ENCODE measurements at regions not wholly inside any gene's neighbourhood (a gene's known extent, or its start where the extent isn't known, plus 50 kb on each side); places are given as distances from the start of the nearest gene placed in this dataset.

GRCh38 chr16:66298571-66299120 is 67.8 kb upstream of the CDH5 start:
- DNase-seq (ENCODE audit: low read depth) = no peak
- Histone ChIP-seq H3K4me3 (ENCODE audit: low read depth, low read length) (no peak overlapping the region), H3K36me3 (ENCODE audit: control insufficient read depth, insufficient read depth, low read length) (no peaks in the 10 kb centered on the region), H3K27me3 (ENCODE audit: control insufficient read depth, insufficient read depth, low read length) (peaks cover 16% of the 10 kb centered on the region)
- ChIA-PET POLR2A (no interaction called here), CTCF (no interaction called here)
- no peak for TF ChIP-seq CTCF (IDR thresholded peaks at IDR 0.05; ENCODE audit: insufficient read depth, low read depth, low read length)

GRCh38 chr16:66298006-66298405 is 68.5 kb upstream of the CDH5 start:
- CTCF ChIA-PET = no interaction called here

GRCh38 chr16:66296591-66296990 is 69.9 kb upstream of the CDH5 start:
- Histone ChIP-seq H3K36me3 (ENCODE audit: control insufficient read depth, insufficient read depth, low read length) (no peaks in the 10 kb centered on the region), H3K4me3 (ENCODE audit: low read depth, low read length) (no peak overlapping the region), H3K27me3 (ENCODE audit: control insufficient read depth, insufficient read depth, low read length) (peaks cover 18% of the 10 kb centered on the region)
- TF ChIP-seq CTCF (IDR thresholded peaks at IDR 0.05; ENCODE audit: insufficient read depth, low read depth, low read length) = no peak
- ChIA-PET CTCF (no interaction called here), POLR2A (no interaction called here)
- no peak for DNase-seq (ENCODE audit: low read depth)

More at GRCh38 chr16:66298006-66298405, 68.5 kb upstream of the CDH5 start:
- DNase-seq (ENCODE audit: low read depth) = no peak
- POLR2A ChIA-PET = no interaction called here
- no peak overlapping the region for H3K4me3 ChIP-seq (ENCODE audit: low read depth, low read length)
- TF ChIP-seq CTCF (IDR thresholded peaks at IDR 0.05; ENCODE audit: insufficient read depth, low read depth, low read length) = no peak
- peaks cover 18% of the 10 kb centered on the region for H3K27me3 ChIP-seq (ENCODE audit: control insufficient read depth, insufficient read depth, low read length)
- H3K36me3 ChIP-seq (ENCODE audit: control insufficient read depth, insufficient read depth, low read length) = no peaks in the 10 kb centered on the region

- peaks cover 18% of the 10 kb centered on the region for H3K27me3 ChIP-seq (ENCODE audit: control insufficient read depth, insufficient read depth, low read length)
- POLR2A ChIA-PET = no interaction called here
Observed at GRCh38 chr16:66295761-66296546, 70.5 kb upstream of the CDH5 start.

More at GRCh38 chr16:66295761-66296546, 70.5 kb upstream of the CDH5 start:
- no peak overlapping the region for H3K4me3 ChIP-seq (ENCODE audit: low read depth, low read length)
- no peaks in the 10 kb centered on the region for H3K36me3 ChIP-seq (ENCODE audit: control insufficient read depth, insufficient read depth, low read length)
- CTCF ChIA-PET = interaction anchor here (1.6 kb wide), 1 partner anchor 20 kb away, joined by 5 read pairs; no protein-coding TSS in a partner anchor
- no peak for TF ChIP-seq CTCF (IDR thresholded peaks at IDR 0.05; ENCODE audit: insufficient read depth, low read depth, low read length)
- DNase-seq (ENCODE audit: low read depth) = no peak
